SK-N-SH treated with all-trans-retinoic acid at 6 μM for 48 hours (cell line): ENCODE measurements at regions not wholly inside any gene's neighbourhood (a gene's known extent, or its start where the extent isn't known, plus 50 kb on each side); places are given as distances from the start of the nearest gene placed in this dataset.

Experiments used
- OSR1 ChIP-seq: fragments of 250-450 bp; sonication (Bioruptor Pico); IDR thresholded peaks from 2 replicates; pipeline ENCODE4 v1.8.0; 2022; ENCODE audit warnings: moderate library complexity, mild to moderate bottlenecking, inconsistent platforms
- RARB ChIP-seq: fragments of 250-450 bp; sonication (Bioruptor Pico); IDR thresholded peaks from 2 replicates; pipeline ENCODE4 v1.8.0; 2021; ENCODE audit warnings: mild to moderate bottlenecking, moderate library complexity

- TF ChIP-seq RARB (CRISPR knock-in tag): no peak
- no peak for TF ChIP-seq OSR1
Observed at GRCh38 chr1:5485436-5485835, 506.8 kb downstream of the NPHP4 start.
